Left ventricle myocardium inferior (tissue), 1 donor: ENCODE measurements at regions not wholly inside any gene's neighbourhood (a gene's known extent, or its start where the extent isn't known, plus 50 kb on each side); places are given as distances from the start of the nearest gene placed in this dataset.

Source experiments
- DNase-seq: peaks from one replicate; pipeline ENCODE4 v3.0.0-alpha.2; 2020
- H3K27ac ChIP-seq: fragments of 200-600 bp; replicated peaks from 2 replicates; pipeline ENCODE4 v1.8.0; 2021
- H3K27me3 ChIP-seq: fragments of 200-600 bp; 2 replicates; pipeline ENCODE4 v1.8.0; 2021; ENCODE audit warnings: low read depth
- H3K36me3 ChIP-seq: fragments of 200-600 bp; 2 replicates; pipeline ENCODE4 v1.8.0; 2021
- H3K4me1 ChIP-seq: fragments of 200-600 bp; 2 replicates; pipeline ENCODE4 v1.8.0; 2021
- H3K4me3 ChIP-seq: fragments of 200-600 bp; 2 replicates; pipeline ENCODE4 v1.8.0; 2021; ENCODE audit warnings: mild to moderate bottlenecking, moderate library complexity
- H3K9me3 ChIP-seq: fragments of 200-600 bp; replicated peaks from 2 replicates; pipeline ENCODE4 v1.8.0; 2021
- CTCF ChIP-seq: fragments of 200-600 bp; IDR thresholded peaks from 2 replicates; pipeline ENCODE4 v1.8.0; 2021; ENCODE audit warnings: antibody characterized with exemption, mild to moderate bottlenecking, borderline replicate concordance
- intact Hi-C: fragments of 100-400 bp; cut with micrococcal nuclease; formaldehyde crosslinking; loops from one replicate; pipeline ENCODE4 v1.11.0; 2022
- donor health status: DM: no; HTN: yes; CAD: no; lungs with severe emphysema.

GRCh38 chr5:143542798-143543144 is 139.3 kb upstream of the NR3C1 start:
- Histone ChIP-seq H3K27ac (no peak overlapping the region), H3K4me3 (no peak overlapping the region), H3K4me1 (peaks cover 19% of the 10 kb centered on the region), H3K36me3 (no peaks in the 10 kb centered on the region), H3K9me3 (peaks cover 34% of the 10 kb centered on the region), H3K27me3 (no peaks in the 10 kb centered on the region)
- no peak for TF ChIP-seq CTCF
- intact Hi-C loops: no loop called here
- DNase-seq: no peak

GRCh38 chr5:143541943-143542797 is 138.7 kb upstream of the NR3C1 start:
- peaks cover 28% of the 10 kb centered on the region for H3K9me3 ChIP-seq
- intact Hi-C loops: no loop called here
- no peak for TF ChIP-seq CTCF
- no peak for DNase-seq
- no peaks in the 10 kb centered on the region for H3K36me3 ChIP-seq
- H3K4me1 ChIP-seq: peaks cover 19% of the 10 kb centered on the region
- no peak overlapping the region for H3K27ac ChIP-seq
- H3K27me3 ChIP-seq: no peaks in the 10 kb centered on the region
- no peak overlapping the region for H3K4me3 ChIP-seq

GRCh38 chr5:143539742-143540141 is 136.3 kb upstream of the NR3C1 start:
- Histone ChIP-seq H3K27me3 (no peaks in the 10 kb centered on the region), H3K9me3 (peaks cover 17% of the 10 kb centered on the region), H3K4me1 (peaks cover 19% of the 10 kb centered on the region), H3K27ac (no peak overlapping the region), H3K36me3 (no peaks in the 10 kb centered on the region), H3K4me3 (no peak overlapping the region)
- no peak for TF ChIP-seq CTCF
- intact Hi-C loops: no loop called here
- DNase-seq: no peak

GRCh38 chr5:143537056-143537455 is 133.6 kb upstream of the NR3C1 start:
- no peak overlapping the region for H3K4me3 ChIP-seq
- no peak for TF ChIP-seq CTCF
- intact Hi-C loops: no loop called here

GRCh38 chr5:143536364-143536763 is 132.9 kb upstream of the NR3C1 start:
- Histone ChIP-seq H3K36me3 (no peaks in the 10 kb centered on the region), H3K27ac (no peak overlapping the region), H3K4me1 (peaks cover 6% of the 10 kb centered on the region), H3K4me3 (no peak overlapping the region), H3K9me3 (peaks cover 17% of the 10 kb centered on the region), H3K27me3 (no peaks in the 10 kb centered on the region)
- no peak for TF ChIP-seq CTCF
- intact Hi-C loops: no loop called here
- no peak for DNase-seq

More at GRCh38 chr5:143537056-143537455, 133.6 kb upstream of the NR3C1 start:
- Histone ChIP-seq H3K9me3 (peaks cover 17% of the 10 kb centered on the region), H3K27me3 (no peaks in the 10 kb centered on the region), H3K27ac (no peak overlapping the region), H3K36me3 (no peaks in the 10 kb centered on the region), H3K4me1 (peaks cover 6% of the 10 kb centered on the region)
- no peak for DNase-seq
